ENCODE measurements at regions not wholly inside any gene's neighbourhood (a gene's known extent, or its start where the extent isn't known, plus 50 kb on each side); places are given as distances from the start of the nearest gene placed in this dataset.
"Not testable (repeated sequence)": the region's sequence is repeated elsewhere in the genome, so short reads cannot be mapped to it uniquely, and the experiment has no call there.

- no peaks in the 10 kb centered on the region for H3K9me3 ChIP-seq (ENCODE audit: control insufficient read depth, insufficient read depth, low read length)
- no peaks in the 10 kb centered on the region for H3K4me1 ChIP-seq (ENCODE audit: insufficient read depth, low read length)
- no peak overlapping the region for H3K9ac ChIP-seq (ENCODE audit: low read depth, low read length)
- H3K36me3 ChIP-seq (ENCODE audit: insufficient read depth, low read length), result no peaks in the 10 kb centered on the region
Measured at GRCh38 chr18:56294484-56295183, 343.8 kb downstream of the TXNL1 start.

- no peak overlapping the region for H3K9ac ChIP-seq (ENCODE audit: low read depth, low read length)
Measured at GRCh38 chr18:56291294-56291693, 347.1 kb downstream of the TXNL1 start.

GRCh38 chr18:56289381-56289780 lies 349.0 kb downstream of the TXNL1 start:
- Histone ChIP-seq H3K9me3 (ENCODE audit: control insufficient read depth, insufficient read depth, low read length) (no peaks in the 10 kb centered on the region), H3K36me3 (ENCODE audit: insufficient read depth, low read length) (no peaks in the 10 kb centered on the region), H3K9ac (ENCODE audit: low read depth, low read length) (no peak overlapping the region), H3K4me1 (ENCODE audit: insufficient read depth, low read length) (no peaks in the 10 kb centered on the region)

More at GRCh38 chr18:56291294-56291693, 347.1 kb downstream of the TXNL1 start:
- no peaks in the 10 kb centered on the region for H3K4me1 ChIP-seq (ENCODE audit: insufficient read depth, low read length)
- no peaks in the 10 kb centered on the region for H3K36me3 ChIP-seq (ENCODE audit: insufficient read depth, low read length)
- no peaks in the 10 kb centered on the region for H3K9me3 ChIP-seq (ENCODE audit: control insufficient read depth, insufficient read depth, low read length)

GRCh38 chr18:56286775-56287325 lies 351.5 kb downstream of the TXNL1 start:
- no peaks in the 10 kb centered on the region for H3K9me3 ChIP-seq (ENCODE audit: control insufficient read depth, insufficient read depth, low read length)
- no peaks in the 10 kb centered on the region for H3K4me1 ChIP-seq (ENCODE audit: insufficient read depth, low read length)
- no peak overlapping the region for H3K9ac ChIP-seq (ENCODE audit: low read depth, low read length)
- no peaks in the 10 kb centered on the region for H3K36me3 ChIP-seq (ENCODE audit: insufficient read depth, low read length)

GRCh38 chr18:56285387-56286065 lies 352.9 kb downstream of the TXNL1 start:
- H3K9me3 ChIP-seq (ENCODE audit: control insufficient read depth, insufficient read depth, low read length), result no peaks in the 10 kb centered on the region
- H3K36me3 ChIP-seq (ENCODE audit: insufficient read depth, low read length), result no peaks in the 10 kb centered on the region
- no peaks in the 10 kb centered on the region for H3K4me1 ChIP-seq (ENCODE audit: insufficient read depth, low read length)
- no peak overlapping the region for H3K9ac ChIP-seq (ENCODE audit: low read depth, low read length)

- Histone ChIP-seq H3K36me3 (ENCODE audit: insufficient read depth, low read length) (no peaks in the 10 kb centered on the region), H3K9ac (ENCODE audit: low read depth, low read length) (no peak overlapping the region), H3K4me1 (ENCODE audit: insufficient read depth, low read length) (no peaks in the 10 kb centered on the region), H3K9me3 (ENCODE audit: control insufficient read depth, insufficient read depth, low read length) (no peaks in the 10 kb centered on the region)
Measured at GRCh38 chr18:56284319-56284718, 354.1 kb downstream of the TXNL1 start.

- no peak overlapping the region for H3K9ac ChIP-seq (ENCODE audit: low read depth, low read length)
- no peaks in the 10 kb centered on the region for H3K36me3 ChIP-seq (ENCODE audit: insufficient read depth, low read length)
- H3K4me1 ChIP-seq (ENCODE audit: insufficient read depth, low read length), result peaks cover 5% of the 10 kb centered on the region; the same call in 1 of the 2 replicates
- no peaks in the 10 kb centered on the region for H3K9me3 ChIP-seq (ENCODE audit: control insufficient read depth, insufficient read depth, low read length)
Measured at GRCh38 chr18:56283316-56283715, 355.1 kb downstream of the TXNL1 start.

- Histone ChIP-seq H3K9ac (ENCODE audit: low read depth, low read length) (no peak overlapping the region), H3K9me3 (ENCODE audit: control insufficient read depth, insufficient read depth, low read length) (no peaks in the 10 kb centered on the region), H3K36me3 (ENCODE audit: insufficient read depth, low read length) (no peaks in the 10 kb centered on the region), H3K4me1 (ENCODE audit: insufficient read depth, low read length) (peaks cover 8% of the 10 kb centered on the region; the same call in 1 of the 2 replicates)
Measured at GRCh38 chr18:56282234-56283104, 355.9 kb downstream of the TXNL1 start.

GRCh38 chr18:56279816-56280215 lies 358.6 kb downstream of the TXNL1 start:
- H3K9ac ChIP-seq (ENCODE audit: low read depth, low read length); H3K36me3 ChIP-seq (ENCODE audit: insufficient read depth, low read length): not testable (repeated sequence)

GRCh38 chr18:56278421-56279003 lies 359.9 kb downstream of the TXNL1 start:
- no peaks in the 10 kb centered on the region for H3K9me3 ChIP-seq (ENCODE audit: control insufficient read depth, insufficient read depth, low read length)
- H3K9ac ChIP-seq (ENCODE audit: low read depth, low read length), result no peak overlapping the region
- no peaks in the 10 kb centered on the region for H3K36me3 ChIP-seq (ENCODE audit: insufficient read depth, low read length)
- peaks cover 8% of the 10 kb centered on the region; the same call in 1 of the 2 replicates for H3K4me1 ChIP-seq (ENCODE audit: insufficient read depth, low read length)

More at GRCh38 chr18:56279816-56280215, 358.6 kb downstream of the TXNL1 start:
- H3K9me3 ChIP-seq (ENCODE audit: control insufficient read depth, insufficient read depth, low read length); H3K4me1 ChIP-seq (ENCODE audit: insufficient read depth, low read length): not testable (repeated sequence)

- Histone ChIP-seq H3K9ac (ENCODE audit: low read depth, low read length) (no peak overlapping the region), H3K9me3 (ENCODE audit: control insufficient read depth, insufficient read depth, low read length) (no peaks in the 10 kb centered on the region), H3K4me1 (ENCODE audit: insufficient read depth, low read length) (peaks cover 8% of the 10 kb centered on the region; the same call in 1 of the 2 replicates)
Measured at GRCh38 chr18:56276466-56276865, 361.9 kb downstream of the TXNL1 start.

GRCh38 chr18:56273541-56274219 lies 364.7 kb downstream of the TXNL1 start:
- H3K36me3 ChIP-seq (ENCODE audit: insufficient read depth, low read length), result no peaks in the 10 kb centered on the region
- H3K4me1 ChIP-seq (ENCODE audit: insufficient read depth, low read length), result peaks cover 6% of the 10 kb centered on the region; the same call in 1 of the 2 replicates
- H3K9ac ChIP-seq (ENCODE audit: low read depth, low read length), result no peak overlapping the region
- H3K9me3 ChIP-seq (ENCODE audit: control insufficient read depth, insufficient read depth, low read length), result no peaks in the 10 kb centered on the region

More at GRCh38 chr18:56276466-56276865, 361.9 kb downstream of the TXNL1 start:
- H3K36me3 ChIP-seq (ENCODE audit: insufficient read depth, low read length), result no peaks in the 10 kb centered on the region

GRCh38 chr18:56270671-56271250 lies 367.6 kb downstream of the TXNL1 start:
- Histone ChIP-seq H3K36me3 (ENCODE audit: insufficient read depth, low read length) (no peaks in the 10 kb centered on the region), H3K9me3 (ENCODE audit: control insufficient read depth, insufficient read depth, low read length) (no peaks in the 10 kb centered on the region), H3K9ac (ENCODE audit: low read depth, low read length) (no peak overlapping the region), H3K4me1 (ENCODE audit: insufficient read depth, low read length) (no peaks in the 10 kb centered on the region)

All from ES-I3 (cell line).